A549 (cell line): ENCODE measurements at regions not wholly inside any gene's neighbourhood (a gene's known extent, or its start where the extent isn't known, plus 50 kb on each side); places are given as distances from the start of the nearest gene placed in this dataset.

Experiments
- ATAC-seq, 2 experiments: fragments of 200-7000 bp in 1 of 2; fragments of >200 bp in 1 of 2; cut with Nextera tagmentation in 1 of 2; cut with Tn5 transposase in 1 of 2; 3 replicates each; pipeline versions ENCODE4 v1.8.0 to v1.9.1; 2018 to 2020; ENCODE audit warnings: mild to moderate bottlenecking in 1 of 2, moderate library complexity in 1 of 2
- CTCF ChIA-PET: fragments of 300-600 bp; sonication (Branson Sonifier 250); formaldehyde crosslinking; extraction: SDS; loops from one replicate; lab custom pipeline; 2021; ENCODE audit warnings: antibody characterized with exemption, inconsistent platforms; lab: Yijun Ruan, JAX
- POLR2A ChIA-PET: fragments of 350-600 bp; formaldehyde crosslinking; extraction: SDS; loops from one replicate; lab custom pipeline; 2021; ENCODE audit warnings: antibody characterized with exemption, inconsistent platforms; lab: Yijun Ruan, JAX
- DNase-seq, 2 experiments: peaks; one replicate each; pipeline versions ENCODE4 v3.0.0 to v3.0.0-alpha.2; 2011 to 2016; ENCODE audit warnings: low read depth in 1 of 2, low spot score in 1 of 2
- FAIRE-seq: peaks from 2 replicates; lab custom pipeline; 2011; peaks lifted over from hg19 to GRCh38; lab: Jason Lieb, UNC
- H3K27ac ChIP-seq, 2 experiments: fragments of >200 bp; sonication (Bioruptor Twin); formaldehyde crosslinking; 3 replicates each; pipeline ENCODE4 v1.5.1; 2016 to 2017
- H3K4me1 ChIP-seq: fragments of >200 bp; sonication (Bioruptor Twin); formaldehyde crosslinking; 3 replicates; pipeline ENCODE4 v1.6.1; 2016
- H3K4me2 ChIP-seq: fragments of >200 bp; sonication (Bioruptor Twin); formaldehyde crosslinking; 3 replicates; pipeline ENCODE4 v1.6.1; 2016
- H3K4me3 ChIP-seq: fragments of >200 bp; sonication (Bioruptor Twin); formaldehyde crosslinking; 3 replicates; pipeline ENCODE4 v1.5.1; 2016
- H3K9me3 ChIP-seq: fragments of >200 bp; sonication (Bioruptor Twin); formaldehyde crosslinking; 3 replicates; pipeline ENCODE4 v1.6.1; 2016
- CBX8 ChIP-seq: fragments of 200-600 bp; sonication (generic); IDR thresholded peaks from 2 replicates; pipeline ENCODE4 v1.6.1; 2016
- CHD2 ChIP-seq: fragments of 150-350 bp; IDR thresholded peaks from 2 replicates; pipeline ENCODE4 v1.6.1; 2014; ENCODE audit warnings: low read length; ENCODE audit not compliant: partially characterized antibody
- EP300 ChIP-seq, 2 experiments: fragments of >200 bp; sonication (Bioruptor Twin); formaldehyde crosslinking; IDR thresholded peaks; 2 replicates in 1 of 2; 3 replicates in 1 of 2; pipeline ENCODE4 v1.6.1; 2016 to 2017
- FOSB ChIP-seq: fragments of 250-450 bp; sonication (Bioruptor Pico); IDR thresholded peaks from 2 replicates; pipeline ENCODE4 v1.5.0; 2020; ENCODE audit warnings: mild to moderate bottlenecking, moderate library complexity
- HDAC2 ChIP-seq: fragments of 200-600 bp; sonication (generic); IDR thresholded peaks from 2 replicates; pipeline ENCODE4 v1.6.1; 2016
- HOXA7 ChIP-seq: fragments of 250-450 bp; sonication (Bioruptor Pico); IDR thresholded peaks from 2 replicates; pipeline ENCODE4 v1.5.0; 2020; ENCODE audit warnings: mild to moderate bottlenecking, moderate library complexity
- HOXB13 ChIP-seq: fragments of 250-450 bp; sonication (Bioruptor Pico); IDR thresholded peaks from 2 replicates; pipeline ENCODE4 v1.5.0; 2020; ENCODE audit warnings: low read depth, mild to moderate bottlenecking, moderate library complexity
- HOXB5 ChIP-seq: fragments of 250-450 bp; sonication (Bioruptor Pico); IDR thresholded peaks from 2 replicates; pipeline ENCODE4 v1.5.0; 2020; ENCODE audit warnings: mild to moderate bottlenecking, moderate library complexity
- JUNB ChIP-seq: fragments of >200 bp; sonication (Bioruptor Twin); formaldehyde crosslinking; IDR thresholded peaks from 2 replicates; pipeline ENCODE4 v1.6.1; 2016
- MAZ ChIP-seq: fragments of 150-350 bp; IDR thresholded peaks from 2 replicates; pipeline ENCODE4 v1.6.1; 2014; ENCODE audit warnings: antibody characterized with exemption, low read depth, low read length, borderline replicate concordance
- MYC ChIP-seq: IDR thresholded peaks from 2 replicates; pipeline ENCODE4 v1.6.1; 2012; ENCODE audit warnings: mild to moderate bottlenecking, inconsistent platforms, low read length, improper control_type of control experiment, borderline replicate concordance
- NPAS2 ChIP-seq: fragments of 250-450 bp; sonication (Bioruptor Pico); IDR thresholded peaks from 2 replicates; pipeline ENCODE4 v1.8.0; 2022; ENCODE audit warnings: mild to moderate bottlenecking, moderate library complexity, borderline replicate concordance
- NR3C1 ChIP-seq: fragments of >200 bp; sonication (Bioruptor Twin); formaldehyde crosslinking; IDR thresholded peaks from 3 replicates; pipeline ENCODE4 v1.6.1; 2017
- RCOR1 ChIP-seq: fragments of 150-350 bp; IDR thresholded peaks from 2 replicates; pipeline ENCODE4 v1.6.1; 2014; ENCODE audit warnings: antibody characterized with exemption, low read length, low read depth
- SREBF2 ChIP-seq: fragments of 450-650 bp; IDR thresholded peaks from 2 replicates; pipeline ENCODE4 v1.6.1; 2014; ENCODE audit warnings: mild to moderate bottlenecking, moderate library complexity
- TP53 ChIP-seq: fragments of 250-450 bp; sonication (Bioruptor Pico); IDR thresholded peaks from 2 replicates; pipeline ENCODE4 v1.5.0; 2021; ENCODE audit warnings: mild to moderate bottlenecking, moderate library complexity
- ZFP36 ChIP-seq: fragments of 450-650 bp; IDR thresholded peaks from 2 replicates; pipeline ENCODE4 v1.6.1; 2014; ENCODE audit warnings: borderline replicate concordance; ENCODE audit not compliant: partially characterized antibody
- ZNF302 ChIP-seq: fragments of 250-450 bp; sonication (Bioruptor Pico); IDR thresholded peaks from 2 replicates; pipeline ENCODE4 v1.9.0; 2021; ENCODE audit warnings: inconsistent platforms, mild to moderate bottlenecking, moderate library complexity
- WGBS: methylation state at CpG from one replicate; pipeline ENCODE4 v1.1.6; 2017; ENCODE audit errors: missing lambda C conversion rate; 5-methylcytosine and 5-hydroxymethylcytosine counted together
- TF ChIP-seq, protein P1 (sequence below): fragments of >200 bp; sonication (Bioruptor Twin); formaldehyde crosslinking; IDR thresholded peaks from 3 replicates; pipeline ENCODE4 v1.6.1; 2016
- TF ChIP-seq, protein P2 (sequence below): fragments of >200 bp; sonication (Bioruptor Twin); formaldehyde crosslinking; IDR thresholded peaks from 2 replicates; pipeline ENCODE4 v1.6.1; 2016
- TF ChIP-seq, protein P3 (sequence below): fragments of 150-350 bp; IDR thresholded peaks from 2 replicates; pipeline ENCODE4 v1.6.1; 2014; ENCODE audit warnings: low read depth, mild to moderate bottlenecking, low read length
- TF ChIP-seq, protein P4 (sequence below): IDR thresholded peaks from 2 replicates; pipeline ENCODE4 v1.6.1; 2012; ENCODE audit warnings: low read depth, borderline replicate concordance
- TF ChIP-seq, protein P5 (sequence below): IDR thresholded peaks from 2 replicates; pipeline ENCODE4 v1.6.1; 2012
- TF ChIP-seq, protein P6 (sequence below): fragments of >200 bp; sonication (Bioruptor Twin); formaldehyde crosslinking; IDR thresholded peaks from 3 replicates; pipeline ENCODE4 v1.5.1; 2016
- TF ChIP-seq, protein P7 (sequence below): IDR thresholded peaks from 2 replicates; pipeline ENCODE4 v1.6.1; 2012

GRCh38 chr13:40377783-40378182 lies 288.7 kb downstream of the FOXO1 start:
- POLR2A ChIA-PET, result no interaction called here

DNA sequence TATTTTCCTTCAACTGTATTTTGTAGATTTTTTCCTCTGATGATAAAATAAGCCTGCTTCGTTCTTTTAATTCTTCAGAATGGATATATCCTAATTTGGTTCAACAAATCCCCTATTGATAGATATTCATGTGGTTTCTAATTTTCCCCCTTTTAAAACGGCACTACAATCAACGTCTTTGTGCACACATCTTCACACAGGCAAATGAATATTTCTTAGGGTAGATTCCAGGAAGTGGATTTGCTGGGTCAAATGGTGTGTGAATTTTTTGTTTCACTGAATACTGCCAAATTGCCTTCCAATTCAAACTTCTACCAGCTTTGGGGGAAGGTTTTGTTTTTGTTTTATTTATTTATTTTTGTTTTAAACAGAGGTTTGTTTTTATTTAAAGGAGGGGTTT lies 287.2 kb downstream of the FOXO1 start:
- Histone ChIP-seq H3K9me3 (no peaks in the 10 kb centered on the region), H3K27ac (no peak overlapping the region), H3K4me2 (no peak overlapping the region), H3K4me3 (no peak overlapping the region), H3K4me1 (peaks cover 3% of the 10 kb centered on the region; the same call in 1 of the 3 replicates)
- no peak for FAIRE-seq
- ATAC-seq, result no peak
- ChIA-PET POLR2A (no interaction called here), CTCF (no interaction called here)
- WGBS, result 65% methylated on average over 3 of the region's 3 CpGs
- TF ChIP-seq NPAS2 (CRISPR knock-in tag) (no peak), TP53 (no peak), CBX8 (no peak), MYC (no peak), HDAC2 (no peak), MAZ (no peak), FOSB (no peak)
- TF ChIP-seq, protein P1, sequence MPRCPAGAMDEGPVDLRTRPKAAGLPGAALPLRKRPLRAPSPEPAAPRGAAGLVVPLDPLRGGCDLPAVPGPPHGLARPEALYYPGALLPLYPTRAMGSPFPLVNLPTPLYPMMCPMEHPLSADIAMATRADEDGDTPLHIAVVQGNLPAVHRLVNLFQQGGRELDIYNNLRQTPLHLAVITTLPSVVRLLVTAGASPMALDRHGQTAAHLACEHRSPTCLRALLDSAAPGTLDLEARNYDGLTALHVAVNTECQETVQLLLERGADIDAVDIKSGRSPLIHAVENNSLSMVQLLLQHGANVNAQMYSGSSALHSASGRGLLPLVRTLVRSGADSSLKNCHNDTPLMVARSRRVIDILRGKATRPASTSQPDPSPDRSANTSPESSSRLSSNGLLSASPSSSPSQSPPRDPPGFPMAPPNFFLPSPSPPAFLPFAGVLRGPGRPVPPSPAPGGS, result no peak
- TF ChIP-seq, protein P2, sequence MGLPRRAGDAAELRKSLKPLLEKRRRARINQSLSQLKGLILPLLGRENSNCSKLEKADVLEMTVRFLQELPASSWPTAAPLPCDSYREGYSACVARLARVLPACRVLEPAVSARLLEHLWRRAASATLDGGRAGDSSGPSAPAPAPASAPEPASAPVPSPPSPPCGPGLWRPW, result no peak
- DNase-seq, result no peak

More at GRCh38 chr13:40377783-40378182, 288.7 kb downstream of the FOXO1 start:
- CTCF ChIA-PET, result no interaction called here
- WGBS, result 77% methylated on average over 7 of the region's 8 CpGs
- Histone ChIP-seq H3K4me1 (no peaks in the 10 kb centered on the region), H3K9me3 (no peaks in the 10 kb centered on the region), H3K4me2 (no peak overlapping the region), H3K27ac (no peak overlapping the region), H3K4me3 (no peak overlapping the region)
- no peak for FAIRE-seq
- TF ChIP-seq NR3C1 (no peak), RCOR1 (no peak), HOXB13 (CRISPR knock-in tag) (no peak)
- no peak for ATAC-seq
- DNase-seq, result no peak

DNA sequence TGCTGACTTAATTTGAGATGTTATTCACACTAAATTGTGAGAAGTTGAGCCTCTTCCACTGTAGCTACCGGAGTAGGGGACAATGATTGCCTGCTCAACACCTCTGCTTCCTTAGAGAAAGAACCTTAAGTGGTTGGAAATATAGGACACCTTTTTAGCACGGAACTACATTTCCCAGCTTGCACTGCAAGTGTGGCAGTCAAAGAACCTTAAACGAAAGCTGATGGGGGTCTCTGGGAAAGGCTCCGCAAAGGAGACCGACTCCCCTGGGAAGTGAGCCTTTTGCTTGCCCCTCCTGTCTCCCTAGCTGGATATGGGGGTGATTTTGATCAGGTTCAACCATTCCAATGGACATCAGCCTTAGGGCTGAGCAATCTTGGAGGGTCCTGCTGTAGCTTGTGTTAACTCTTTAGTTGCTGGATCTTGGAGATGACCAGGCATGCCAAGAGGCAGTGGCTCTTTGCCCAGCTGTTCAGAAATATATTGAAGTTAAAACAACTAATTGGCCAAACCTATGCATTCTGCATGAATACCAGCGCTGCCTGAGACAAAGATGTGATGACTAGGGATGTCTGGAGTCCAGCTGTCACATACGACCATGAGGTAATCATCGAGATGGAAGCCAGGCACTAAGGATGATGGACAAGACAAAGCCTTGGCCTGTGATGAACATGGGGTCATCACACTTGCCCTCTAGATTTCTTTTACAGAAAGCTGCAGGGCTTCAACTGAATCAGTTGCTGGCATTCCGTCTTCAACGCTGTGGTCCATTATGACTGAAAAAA lies 286.5 kb downstream of the FOXO1 start:
- Histone ChIP-seq H3K4me1 (peaks cover 3% of the 10 kb centered on the region; the same call in 1 of the 3 replicates), H3K4me3 (no peak overlapping the region), H3K27ac (no peak overlapping the region), H3K9me3 (no peaks in the 10 kb centered on the region), H3K4me2 (no peak overlapping the region)
- ChIA-PET CTCF (no interaction called here), POLR2A (no interaction called here)
- DNase-seq (no peak), ATAC-seq (no peak), FAIRE-seq (no peak)
- WGBS, result 66% methylated on average over 10 of the region's 10 CpGs
- TF ChIP-seq SREBF2 (no peak), HOXB5 (CRISPR knock-in tag) (no peak), JUNB (no peak), MAZ (no peak), MYC (no peak), NPAS2 (CRISPR knock-in tag) (no peak), HOXA7 (no peak), ZFP36 (no peak), EP300 (IDR thresholded peaks at IDR 0.05) (no peak), CHD2 (no peak), ZNF302 (no peak)
- TF ChIP-seq, protein P3, sequence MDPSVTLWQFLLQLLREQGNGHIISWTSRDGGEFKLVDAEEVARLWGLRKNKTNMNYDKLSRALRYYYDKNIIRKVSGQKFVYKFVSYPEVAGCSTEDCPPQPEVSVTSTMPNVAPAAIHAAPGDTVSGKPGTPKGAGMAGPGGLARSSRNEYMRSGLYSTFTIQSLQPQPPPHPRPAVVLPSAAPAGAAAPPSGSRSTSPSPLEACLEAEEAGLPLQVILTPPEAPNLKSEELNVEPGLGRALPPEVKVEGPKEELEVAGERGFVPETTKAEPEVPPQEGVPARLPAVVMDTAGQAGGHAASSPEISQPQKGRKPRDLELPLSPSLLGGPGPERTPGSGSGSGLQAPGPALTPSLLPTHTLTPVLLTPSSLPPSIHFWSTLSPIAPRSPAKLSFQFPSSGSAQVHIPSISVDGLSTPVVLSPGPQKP, result no peak
- TF ChIP-seq, protein P4, sequence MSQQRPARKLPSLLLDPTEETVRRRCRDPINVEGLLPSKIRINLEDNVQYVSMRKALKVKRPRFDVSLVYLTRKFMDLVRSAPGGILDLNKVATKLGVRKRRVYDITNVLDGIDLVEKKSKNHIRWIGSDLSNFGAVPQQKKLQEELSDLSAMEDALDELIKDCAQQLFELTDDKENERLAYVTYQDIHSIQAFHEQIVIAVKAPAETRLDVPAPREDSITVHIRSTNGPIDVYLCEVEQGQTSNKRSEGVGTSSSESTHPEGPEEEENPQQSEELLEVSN, result no peak
- TF ChIP-seq, protein P5, sequence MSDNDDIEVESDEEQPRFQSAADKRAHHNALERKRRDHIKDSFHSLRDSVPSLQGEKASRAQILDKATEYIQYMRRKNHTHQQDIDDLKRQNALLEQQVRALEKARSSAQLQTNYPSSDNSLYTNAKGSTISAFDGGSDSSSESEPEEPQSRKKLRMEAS, result no peak
- TF ChIP-seq, protein P6, sequence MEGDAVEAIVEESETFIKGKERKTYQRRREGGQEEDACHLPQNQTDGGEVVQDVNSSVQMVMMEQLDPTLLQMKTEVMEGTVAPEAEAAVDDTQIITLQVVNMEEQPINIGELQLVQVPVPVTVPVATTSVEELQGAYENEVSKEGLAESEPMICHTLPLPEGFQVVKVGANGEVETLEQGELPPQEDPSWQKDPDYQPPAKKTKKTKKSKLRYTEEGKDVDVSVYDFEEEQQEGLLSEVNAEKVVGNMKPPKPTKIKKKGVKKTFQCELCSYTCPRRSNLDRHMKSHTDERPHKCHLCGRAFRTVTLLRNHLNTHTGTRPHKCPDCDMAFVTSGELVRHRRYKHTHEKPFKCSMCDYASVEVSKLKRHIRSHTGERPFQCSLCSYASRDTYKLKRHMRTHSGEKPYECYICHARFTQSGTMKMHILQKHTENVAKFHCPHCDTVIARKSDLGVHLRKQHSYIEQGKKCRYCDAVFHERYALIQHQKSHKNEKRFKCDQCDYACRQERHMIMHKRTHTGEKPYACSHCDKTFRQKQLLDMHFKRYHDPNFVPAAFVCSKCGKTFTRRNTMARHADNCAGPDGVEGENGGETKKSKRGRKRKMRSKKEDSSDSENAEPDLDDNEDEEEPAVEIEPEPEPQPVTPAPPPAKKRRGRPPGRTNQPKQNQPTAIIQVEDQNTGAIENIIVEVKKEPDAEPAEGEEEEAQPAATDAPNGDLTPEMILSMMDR, result no peak
- TF ChIP-seq, protein P7, sequence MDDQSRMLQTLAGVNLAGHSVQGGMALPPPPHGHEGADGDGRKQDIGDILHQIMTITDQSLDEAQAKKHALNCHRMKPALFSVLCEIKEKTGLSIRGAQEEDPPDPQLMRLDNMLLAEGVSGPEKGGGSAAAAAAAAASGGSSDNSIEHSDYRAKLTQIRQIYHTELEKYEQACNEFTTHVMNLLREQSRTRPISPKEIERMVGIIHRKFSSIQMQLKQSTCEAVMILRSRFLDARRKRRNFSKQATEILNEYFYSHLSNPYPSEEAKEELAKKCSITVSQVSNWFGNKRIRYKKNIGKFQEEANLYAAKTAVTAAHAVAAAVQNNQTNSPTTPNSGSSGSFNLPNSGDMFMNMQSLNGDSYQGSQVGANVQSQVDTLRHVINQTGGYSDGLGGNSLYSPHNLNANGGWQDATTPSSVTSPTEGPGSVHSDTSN, result no peak
